ENCODE measurements at regions not wholly inside any gene's neighbourhood (a gene's known extent, or its start where the extent isn't known, plus 50 kb on each side); places are given as distances from the start of the nearest gene placed in this dataset.
"Not testable (repeated sequence)": the region's sequence is repeated elsewhere in the genome, so short reads cannot be mapped to it uniquely, and the experiment has no call there.

DNA sequence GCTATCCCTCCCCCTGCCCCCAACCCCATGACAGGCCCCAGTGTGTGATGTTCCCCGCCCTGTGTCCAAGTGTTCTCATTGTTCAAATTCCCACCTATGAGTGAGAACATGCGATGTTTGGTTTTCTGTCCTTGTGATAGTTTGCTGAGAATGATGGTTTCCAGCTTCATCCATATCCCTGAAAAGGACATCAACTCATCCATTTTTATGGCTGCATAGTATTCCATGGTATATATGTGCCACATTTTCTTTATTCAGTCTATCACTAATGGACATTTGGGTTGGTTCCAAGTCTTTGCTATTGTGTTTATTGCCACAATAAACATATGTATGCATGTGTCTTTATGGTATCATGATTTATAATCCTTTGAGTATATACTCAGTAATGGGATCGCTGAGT lies 140.2 kb upstream of the SLC35F3 start:
- TF ChIP-seq, protein P1, sequence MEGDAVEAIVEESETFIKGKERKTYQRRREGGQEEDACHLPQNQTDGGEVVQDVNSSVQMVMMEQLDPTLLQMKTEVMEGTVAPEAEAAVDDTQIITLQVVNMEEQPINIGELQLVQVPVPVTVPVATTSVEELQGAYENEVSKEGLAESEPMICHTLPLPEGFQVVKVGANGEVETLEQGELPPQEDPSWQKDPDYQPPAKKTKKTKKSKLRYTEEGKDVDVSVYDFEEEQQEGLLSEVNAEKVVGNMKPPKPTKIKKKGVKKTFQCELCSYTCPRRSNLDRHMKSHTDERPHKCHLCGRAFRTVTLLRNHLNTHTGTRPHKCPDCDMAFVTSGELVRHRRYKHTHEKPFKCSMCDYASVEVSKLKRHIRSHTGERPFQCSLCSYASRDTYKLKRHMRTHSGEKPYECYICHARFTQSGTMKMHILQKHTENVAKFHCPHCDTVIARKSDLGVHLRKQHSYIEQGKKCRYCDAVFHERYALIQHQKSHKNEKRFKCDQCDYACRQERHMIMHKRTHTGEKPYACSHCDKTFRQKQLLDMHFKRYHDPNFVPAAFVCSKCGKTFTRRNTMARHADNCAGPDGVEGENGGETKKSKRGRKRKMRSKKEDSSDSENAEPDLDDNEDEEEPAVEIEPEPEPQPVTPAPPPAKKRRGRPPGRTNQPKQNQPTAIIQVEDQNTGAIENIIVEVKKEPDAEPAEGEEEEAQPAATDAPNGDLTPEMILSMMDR (IDR thresholded peaks at IDR 0.05), result not testable (repeated sequence)
- TF ChIP-seq NFIC (IDR thresholded peaks at IDR 0.05; ENCODE audit: borderline replicate concordance); RAD21 (IDR thresholded peaks at IDR 0.05; ENCODE audit: low read length); CHD2 (IDR thresholded peaks at IDR 0.05; ENCODE audit: low read length, partially characterized antibody); MXI1 (IDR thresholded peaks at IDR 0.05; ENCODE audit: low read depth, low read length); POLR2AphosphoS5 (IDR thresholded peaks at IDR 0.05; ENCODE audit: low read depth, low read length); TCF12 (IDR thresholded peaks at IDR 0.05): not testable (repeated sequence)

All from SK-N-SH (cell line).